Left ventricle myocardium inferior (tissue), 1 donor: ENCODE measurements at regions not wholly inside any gene's neighbourhood (a gene's known extent, or its start where the extent isn't known, plus 50 kb on each side); places are given as distances from the start of the nearest gene placed in this dataset.

ENCODE experiments used
- DNase-seq: peaks from one replicate; pipeline ENCODE4 v3.0.0-alpha.2; 2020
- H3K27ac ChIP-seq: fragments of 200-600 bp; replicated peaks from 2 replicates; pipeline ENCODE4 v1.8.0; 2021
- H3K27me3 ChIP-seq: fragments of 200-600 bp; 2 replicates; pipeline ENCODE4 v1.8.0; 2021; ENCODE audit warnings: low read depth
- H3K36me3 ChIP-seq: fragments of 200-600 bp; 2 replicates; pipeline ENCODE4 v1.8.0; 2021
- H3K4me1 ChIP-seq: fragments of 200-600 bp; 2 replicates; pipeline ENCODE4 v1.8.0; 2021
- H3K4me3 ChIP-seq: fragments of 200-600 bp; 2 replicates; pipeline ENCODE4 v1.8.0; 2021; ENCODE audit warnings: mild to moderate bottlenecking, moderate library complexity
- H3K9me3 ChIP-seq: fragments of 200-600 bp; replicated peaks from 2 replicates; pipeline ENCODE4 v1.8.0; 2021
- intact Hi-C: fragments of 100-400 bp; cut with micrococcal nuclease; formaldehyde crosslinking; loops from one replicate; pipeline ENCODE4 v1.11.0; 2022
- TF ChIP-seq, protein P1 (sequence below): fragments of 200-600 bp; IDR thresholded peaks from 2 replicates; pipeline ENCODE4 v1.8.0; 2021; ENCODE audit warnings: antibody characterized with exemption, mild to moderate bottlenecking, borderline replicate concordance
- donor health status: DM: no; HTN: yes; CAD: no; lungs with severe emphysema.

DNA sequence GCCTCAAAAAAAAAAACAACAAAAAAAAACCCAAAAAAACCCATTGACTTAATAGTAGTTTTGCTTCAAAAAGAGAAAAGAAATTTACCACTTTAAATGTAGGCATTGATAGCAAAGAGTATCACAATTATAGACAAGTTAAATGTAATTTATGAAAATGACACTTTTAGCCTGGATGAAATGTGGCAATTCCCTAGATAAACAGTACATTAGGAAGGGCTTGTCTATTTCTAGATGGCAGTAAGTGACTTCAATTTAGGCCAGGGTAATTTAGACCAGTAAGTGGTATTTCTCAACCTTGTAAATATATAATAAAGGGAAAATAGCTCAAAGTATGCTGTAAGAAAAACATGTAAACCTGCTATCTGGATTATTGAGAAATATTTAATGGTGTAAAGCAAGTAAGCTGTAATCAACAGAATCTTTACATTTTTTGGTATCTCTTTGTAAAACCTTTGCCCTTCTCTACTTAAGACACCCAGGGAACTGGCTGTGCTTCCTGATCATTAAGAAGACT, 103.7 kb upstream of the RAPGEF2 start:
- intact Hi-C loops: no loop called here
- no peak overlapping the region for H3K4me3 ChIP-seq
- no peaks in the 10 kb centered on the region for H3K27me3 ChIP-seq
- no peaks in the 10 kb centered on the region for H3K9me3 ChIP-seq
- TF ChIP-seq, protein P1, sequence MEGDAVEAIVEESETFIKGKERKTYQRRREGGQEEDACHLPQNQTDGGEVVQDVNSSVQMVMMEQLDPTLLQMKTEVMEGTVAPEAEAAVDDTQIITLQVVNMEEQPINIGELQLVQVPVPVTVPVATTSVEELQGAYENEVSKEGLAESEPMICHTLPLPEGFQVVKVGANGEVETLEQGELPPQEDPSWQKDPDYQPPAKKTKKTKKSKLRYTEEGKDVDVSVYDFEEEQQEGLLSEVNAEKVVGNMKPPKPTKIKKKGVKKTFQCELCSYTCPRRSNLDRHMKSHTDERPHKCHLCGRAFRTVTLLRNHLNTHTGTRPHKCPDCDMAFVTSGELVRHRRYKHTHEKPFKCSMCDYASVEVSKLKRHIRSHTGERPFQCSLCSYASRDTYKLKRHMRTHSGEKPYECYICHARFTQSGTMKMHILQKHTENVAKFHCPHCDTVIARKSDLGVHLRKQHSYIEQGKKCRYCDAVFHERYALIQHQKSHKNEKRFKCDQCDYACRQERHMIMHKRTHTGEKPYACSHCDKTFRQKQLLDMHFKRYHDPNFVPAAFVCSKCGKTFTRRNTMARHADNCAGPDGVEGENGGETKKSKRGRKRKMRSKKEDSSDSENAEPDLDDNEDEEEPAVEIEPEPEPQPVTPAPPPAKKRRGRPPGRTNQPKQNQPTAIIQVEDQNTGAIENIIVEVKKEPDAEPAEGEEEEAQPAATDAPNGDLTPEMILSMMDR: no peak
- H3K27ac ChIP-seq: no peak overlapping the region
- H3K36me3 ChIP-seq: no peaks in the 10 kb centered on the region
- peaks cover 21% of the 10 kb centered on the region for H3K4me1 ChIP-seq
- no peak for DNase-seq

DNA sequence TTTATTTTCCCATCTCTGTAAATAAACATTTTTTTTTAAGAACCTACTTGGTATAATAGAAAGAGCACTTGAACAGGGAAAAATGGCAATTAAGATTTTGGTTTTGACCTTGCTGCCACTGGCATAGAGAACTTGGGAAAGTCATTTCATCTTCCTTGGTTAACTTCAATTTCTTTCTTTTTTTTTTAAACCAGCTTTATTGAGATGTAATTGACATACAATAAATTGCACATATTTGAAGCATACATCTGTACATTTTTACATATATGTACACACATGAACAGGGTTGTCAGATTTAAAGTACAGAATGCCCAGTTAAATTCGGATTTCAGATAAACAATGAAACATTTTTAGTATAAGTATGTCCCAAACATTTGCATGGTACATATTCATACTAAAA, 103.0 kb upstream of the RAPGEF2 start:
- no peaks in the 10 kb centered on the region for H3K36me3 ChIP-seq
- no peak for DNase-seq
- H3K27me3 ChIP-seq: no peaks in the 10 kb centered on the region
- intact Hi-C loops: no loop called here
- no peaks in the 10 kb centered on the region for H3K9me3 ChIP-seq
- peaks cover 21% of the 10 kb centered on the region for H3K4me1 ChIP-seq
- TF ChIP-seq, protein P1: no peak
- no peak overlapping the region for H3K4me3 ChIP-seq
- no peak overlapping the region for H3K27ac ChIP-seq

DNA sequence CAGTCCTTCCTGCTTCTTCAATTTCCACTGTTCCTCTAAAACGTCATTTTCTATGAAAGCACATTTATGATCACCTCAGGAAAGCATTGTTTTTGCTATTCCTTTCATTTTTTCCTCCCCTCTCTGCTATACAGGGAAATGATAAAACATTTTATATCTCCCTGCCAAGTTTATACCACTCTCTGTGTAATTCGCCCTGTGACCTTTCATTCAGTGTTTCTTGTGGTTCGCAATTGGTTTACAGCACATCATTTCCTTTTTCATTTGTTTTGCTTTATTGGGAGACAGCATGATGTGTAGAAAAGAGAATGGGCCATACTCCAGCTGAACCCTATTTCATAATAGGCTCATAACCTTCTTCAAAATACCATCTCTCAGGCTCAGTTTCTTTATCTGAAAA, 99.9 kb upstream of the RAPGEF2 start:
- H3K36me3 ChIP-seq: no peaks in the 10 kb centered on the region
- intact Hi-C loops: no loop called here
- TF ChIP-seq, protein P1: no peak
- H3K27ac ChIP-seq: no peak overlapping the region
- no peak overlapping the region for H3K4me3 ChIP-seq
- DNase-seq: no peak
- H3K27me3 ChIP-seq: no peaks in the 10 kb centered on the region
- no peaks in the 10 kb centered on the region for H3K9me3 ChIP-seq
- H3K4me1 ChIP-seq: peaks cover 12% of the 10 kb centered on the region

DNA sequence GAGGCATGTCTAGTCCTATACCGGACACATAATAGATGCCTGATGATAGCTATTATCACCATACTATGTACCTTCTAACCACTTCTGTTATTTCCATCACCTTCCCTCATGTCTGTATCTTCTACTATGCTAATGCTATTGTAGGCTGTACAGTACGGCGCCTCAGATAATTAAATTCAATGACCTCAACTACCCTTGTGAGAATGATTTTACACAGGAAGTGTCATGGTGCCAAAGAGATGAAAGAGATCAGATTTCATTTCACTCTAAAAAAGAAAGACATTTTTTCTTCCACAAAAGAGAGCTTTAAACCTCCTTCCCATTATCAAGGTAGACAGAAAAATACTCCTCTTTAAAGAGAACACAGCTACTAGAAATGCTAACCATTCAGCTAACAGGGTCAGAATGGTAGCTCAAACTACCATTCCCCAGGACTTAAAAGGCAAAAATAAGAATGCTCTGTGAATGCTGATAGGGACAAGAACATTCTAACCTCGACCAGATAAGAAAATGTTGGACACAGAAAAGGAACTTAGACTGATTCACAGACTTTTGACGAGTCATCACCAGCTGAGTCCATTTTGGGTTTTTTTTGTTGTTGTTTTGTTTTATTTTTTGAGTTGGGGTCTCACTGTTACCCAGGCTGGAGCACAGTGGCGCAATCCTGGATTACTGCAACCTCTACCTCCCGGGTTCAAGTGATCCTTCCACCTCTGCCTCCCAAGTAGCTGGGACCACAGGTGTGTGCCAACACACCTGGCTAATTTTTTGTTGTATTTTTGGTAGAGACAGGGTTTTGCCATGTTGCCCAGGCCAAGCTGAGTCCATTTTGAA, 99.2 kb upstream of the RAPGEF2 start:
- no peak overlapping the region for H3K27ac ChIP-seq
- no peaks in the 10 kb centered on the region for H3K36me3 ChIP-seq
- DNase-seq: no peak
- H3K4me3 ChIP-seq: no peak overlapping the region
- intact Hi-C loops: no loop called here
- TF ChIP-seq, protein P1: no peak
- no peaks in the 10 kb centered on the region for H3K27me3 ChIP-seq
- H3K4me1 ChIP-seq: peaks cover 12% of the 10 kb centered on the region
- H3K9me3 ChIP-seq: no peaks in the 10 kb centered on the region

DNA sequence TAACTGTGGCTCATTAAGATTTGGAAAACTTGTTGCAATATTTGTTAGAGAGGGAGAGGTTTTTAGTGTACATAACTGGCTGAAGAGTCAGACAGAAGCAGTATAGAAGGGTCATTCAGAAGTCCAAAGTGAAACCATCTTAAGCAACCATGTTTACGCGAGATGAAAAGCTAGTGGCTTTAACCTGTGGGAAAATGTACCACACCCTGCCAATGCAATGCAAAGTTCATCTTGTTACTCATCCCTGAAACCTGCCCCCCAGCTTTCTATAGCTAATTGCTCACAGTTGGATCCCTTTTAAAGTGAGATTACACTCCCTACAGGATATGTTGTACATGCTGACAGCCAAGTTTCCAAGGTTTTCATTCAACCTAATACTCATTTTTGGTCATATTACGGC, 96.7 kb upstream of the RAPGEF2 start:
- Histone ChIP-seq H3K9me3 (no peaks in the 10 kb centered on the region), H3K27me3 (no peaks in the 10 kb centered on the region), H3K36me3 (no peaks in the 10 kb centered on the region), H3K4me3 (no peak overlapping the region), H3K4me1 (peaks cover 30% of the 10 kb centered on the region), H3K27ac (no peak overlapping the region)
- intact Hi-C loops: no loop called here
- TF ChIP-seq, protein P1: no peak
- no peak for DNase-seq
